H7 (cell line): ENCODE measurements at regions not wholly inside any gene's neighbourhood (a gene's known extent, or its start where the extent isn't known, plus 50 kb on each side); places are given as distances from the start of the nearest gene placed in this dataset.

Experiments used
- DNase-seq: peaks from one replicate; pipeline ENCODE4 v3.0.0; 2012
- H3K27me3 ChIP-seq: 2 replicates; pipeline ENCODE4 v1.6.0; 2011; ENCODE audit warnings: mild to moderate bottlenecking, low read length; ENCODE audit not compliant: control insufficient read depth, insufficient read depth
- H3K36me3 ChIP-seq: replicated peaks from 2 replicates; pipeline ENCODE4 v1.5.1; 2011; ENCODE audit warnings: low read length; ENCODE audit not compliant: control insufficient read depth, insufficient read depth
- H3K4me3 ChIP-seq: 2 replicates; pipeline ENCODE4 v1.5.1; 2011; ENCODE audit warnings: low read depth, mild to moderate bottlenecking, control low read depth, low read length, moderate library complexity; ENCODE audit not compliant: insufficient read depth

GRCh38 chr1:198380275-198380674 is 160.2 kb downstream of the ATP6V1G3 start:
- DNase-seq, result no peak
- H3K4me3 ChIP-seq, result no peak overlapping the region
- H3K36me3 ChIP-seq, result no peaks in the 10 kb centered on the region
- no peaks in the 10 kb centered on the region for H3K27me3 ChIP-seq

- Histone ChIP-seq H3K27me3 (no peaks in the 10 kb centered on the region), H3K4me3 (no peak overlapping the region)
- DNase-seq, result no peak
Measured at GRCh38 chr1:198377702-198378101, 162.8 kb downstream of the ATP6V1G3 start.

GRCh38 chr1:198374288-198374687 is 166.2 kb downstream of the ATP6V1G3 start:
- no peak for DNase-seq
- H3K4me3 ChIP-seq, result no peak overlapping the region
- H3K36me3 ChIP-seq, result no peaks in the 10 kb centered on the region
- H3K27me3 ChIP-seq, result no peaks in the 10 kb centered on the region

More at GRCh38 chr1:198377702-198378101, 162.8 kb downstream of the ATP6V1G3 start:
- no peaks in the 10 kb centered on the region for H3K36me3 ChIP-seq

- Histone ChIP-seq H3K36me3 (no peaks in the 10 kb centered on the region), H3K4me3 (no peak overlapping the region), H3K27me3 (no peaks in the 10 kb centered on the region)
- DNase-seq, result no peak
Measured at GRCh38 chr1:198373376-198373775, 167.1 kb downstream of the ATP6V1G3 start.
